ENCODE measurements at regions not wholly inside any gene's neighbourhood (a gene's known extent, or its start where the extent isn't known, plus 50 kb on each side); places are given as distances from the start of the nearest gene placed in this dataset.

DNA sequence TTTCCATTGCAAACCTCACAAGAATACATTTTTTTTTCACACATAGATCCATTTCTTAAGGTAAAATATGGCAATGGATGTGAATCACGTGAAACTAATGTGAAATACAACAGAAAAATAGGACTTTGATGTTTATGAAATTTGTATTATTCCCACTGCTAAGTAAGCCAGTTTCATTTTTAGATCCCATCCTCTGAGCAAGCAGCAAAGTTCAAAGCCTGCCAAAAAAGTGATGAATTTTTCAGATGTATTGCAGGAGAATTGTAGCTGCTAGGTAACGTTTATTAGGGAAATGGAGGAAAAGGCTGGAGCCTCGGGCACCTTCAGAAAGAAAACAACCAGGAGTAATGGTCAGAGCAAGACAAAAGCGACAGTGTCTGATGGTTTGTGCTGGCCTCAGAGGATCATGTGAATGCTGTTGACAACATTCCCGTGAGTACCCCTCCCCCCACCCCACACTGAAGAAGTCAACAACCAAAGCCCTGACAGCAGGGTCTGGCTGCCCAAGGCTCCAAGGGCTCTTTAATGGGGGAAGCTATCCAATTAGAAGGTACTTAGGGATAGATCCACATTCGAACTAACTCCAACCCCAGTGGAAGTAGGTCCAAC lies 95.5 kb downstream of the OXGR1 start:
- no peak for TF ChIP-seq GATA2 (IDR thresholded peaks at IDR 0.05; ENCODE audit: low read depth, low read length)
- TF ChIP-seq GATA3 (IDR thresholded peaks at IDR 0.05; ENCODE audit: low read depth, low read length) = no peak

Measured in SH-SY5Y (cell line).